OCI-LY7 (cell line): ENCODE measurements at regions not wholly inside any gene's neighbourhood (a gene's known extent, or its start where the extent isn't known, plus 50 kb on each side); places are given as distances from the start of the nearest gene placed in this dataset.
"Not testable (repeated sequence)": the region's sequence is repeated elsewhere in the genome, so short reads cannot be mapped to it uniquely, and the experiment has no call there.

Experiments
- BruUV-seq: library from RNA; stranded (reverse); fragments of 400-500 nt; replicated peaks from 2 replicates; lab custom pipeline; 2021; lab: Mats Ljungman, UMichigan
- CTCF ChIA-PET: fragments of 300-600 bp; sonication (Branson Sonifier 250); formaldehyde crosslinking; loops from one replicate; lab custom pipeline; 2022; ENCODE audit warnings: antibody characterized with exemption; ENCODE audit not compliant: unreplicated experiment; lab: Charles Lee
- POLR2A ChIA-PET: fragments of 300-600 bp; sonication (Branson Sonifier 250); formaldehyde crosslinking; loops from one replicate; lab custom pipeline; 2022; ENCODE audit warnings: antibody characterized with exemption; lab: Charles Lee
- DNase-seq: peaks from one replicate; pipeline ENCODE4 v3.0.0-alpha.2; 2015; ENCODE audit warnings: low spot score
- H2AFZ ChIP-seq: fragments of 200-600 bp; sonication (generic), shearing (Covaris generic); 2 replicates; pipeline ENCODE4 v1.6.1; 2014; ENCODE audit warnings: mild to moderate bottlenecking, antibody characterized with exemption, low read length, moderate library complexity
- H3K27ac ChIP-seq: fragments of 200-600 bp; sonication (generic); 2 replicates; pipeline ENCODE4 v1.5.1; 2014; ENCODE audit warnings: mixed run types, low read depth, mild to moderate bottlenecking, moderate library complexity, low read length, inconsistent platforms; ENCODE audit not compliant: poor library complexity, severe bottlenecking
- H3K36me3 ChIP-seq: fragments of 200-600 bp; sonication (generic); 2 replicates; pipeline ENCODE4 v1.6.1; 2014; ENCODE audit warnings: mild to moderate bottlenecking, antibody characterized with exemption, low read length, moderate library complexity, mixed read lengths; ENCODE audit not compliant: insufficient read depth
- H3K4me1 ChIP-seq: fragments of 200-600 bp; sonication (generic); 2 replicates; pipeline ENCODE4 v1.5.1; 2014; ENCODE audit warnings: mild to moderate bottlenecking, low read length; ENCODE audit not compliant: insufficient read depth, poor library complexity, severe bottlenecking
- H3K4me2 ChIP-seq: fragments of 200-600 bp; sonication (generic); 2 replicates; pipeline ENCODE4 v1.6.1; 2014; ENCODE audit warnings: mild to moderate bottlenecking, low read length
- H3K4me3 ChIP-seq: fragments of 200-600 bp; sonication (generic); 2 replicates; pipeline ENCODE4 v1.5.1; 2014; ENCODE audit warnings: mild to moderate bottlenecking, low read depth, low read length; ENCODE audit not compliant: poor library complexity, severe bottlenecking
- H3K79me2 ChIP-seq: fragments of 200-600 bp; sonication (generic); 2 replicates; pipeline ENCODE4 v1.6.1; 2016; ENCODE audit warnings: low read depth, mild to moderate bottlenecking, low read length, moderate library complexity, mixed read lengths; ENCODE audit not compliant: insufficient read depth
- H3K9me2 ChIP-seq: fragments of 200-600 bp; sonication (generic); 2 replicates; pipeline ENCODE4 v1.6.1; 2016; ENCODE audit warnings: mild to moderate bottlenecking, low read length, mixed read lengths; ENCODE audit not compliant: insufficient read depth
- H3K9me3 ChIP-seq: fragments of 200-600 bp; sonication (generic); 2 replicates; pipeline ENCODE4 v1.6.1; 2014; ENCODE audit warnings: mild to moderate bottlenecking, mixed run types, low read length, mixed read lengths
- H4K20me1 ChIP-seq: fragments of 200-600 bp; sonication (generic); 2 replicates; pipeline ENCODE4 v1.6.1; 2014; ENCODE audit warnings: mild to moderate bottlenecking, antibody characterized with exemption, low read length, moderate library complexity, mixed read lengths; ENCODE audit not compliant: insufficient read depth
- EZH2phosphoT487 ChIP-seq: fragments of 200-600 bp; sonication (generic); IDR thresholded peaks from 2 replicates; pipeline ENCODE4 v1.6.1; 2018; ENCODE audit warnings: low read depth, borderline replicate concordance, mild to moderate bottlenecking, mixed run types, antibody characterized with exemption, low read length, moderate library complexity, mixed read lengths
- intact Hi-C: fragments of 100-400 bp; cut with micrococcal nuclease; formaldehyde crosslinking; loops from one replicate; pipeline ENCODE4 v1.10.0; 2022; ENCODE audit not compliant: unreplicated experiment
- TF ChIP-seq, protein P1 (sequence below): fragments of 200-600 bp; sonication (generic); conservative IDR thresholded peaks from 2 replicates; pipeline ENCODE4 v1.5.1; 2014; ENCODE audit warnings: mild to moderate bottlenecking, antibody characterized with exemption, low read length, moderate library complexity, mixed read lengths

DNA sequence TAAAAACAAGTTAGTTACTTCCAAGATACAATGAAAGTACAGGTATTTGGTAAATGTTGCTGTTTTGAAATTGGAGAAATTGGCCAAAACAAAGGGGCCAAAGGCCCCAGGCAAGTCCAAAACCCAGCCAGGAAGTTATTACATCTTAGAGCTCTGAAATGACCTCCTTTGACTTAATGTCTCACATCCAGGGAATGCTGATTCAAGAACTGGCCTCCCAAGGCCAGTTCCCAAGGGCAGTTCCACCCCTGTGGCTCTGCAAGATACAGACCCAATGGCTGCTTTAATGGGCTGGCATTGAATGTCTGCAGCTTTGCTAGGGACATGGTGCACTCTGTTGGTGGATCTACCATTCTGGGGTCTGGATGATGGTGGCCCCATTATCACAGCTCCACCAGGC lies 217.3 kb upstream of the FKBP1C start:
- H3K9me2 ChIP-seq, result no peaks in the 10 kb centered on the region
- no TSS peak for BruUV-seq
- H3K36me3 ChIP-seq, result no peaks in the 10 kb centered on the region
- DNase-seq, result no peak
- no peak overlapping the region for H3K4me3 ChIP-seq
- H2AFZ ChIP-seq, result no peak overlapping the region
- no peaks in the 10 kb centered on the region for H4K20me1 ChIP-seq
- intact Hi-C loops, result no loop called here
- POLR2A ChIA-PET, result no interaction called here
- CTCF ChIA-PET, result no interaction called here
- H3K9me3 ChIP-seq, result no peaks in the 10 kb centered on the region
- no peaks in the 10 kb centered on the region for H3K4me1 ChIP-seq
- no peaks in the 10 kb centered on the region for H3K79me2 ChIP-seq
- no peak overlapping the region for H3K4me2 ChIP-seq
- no peak for TF ChIP-seq EZH2phosphoT487
- TF ChIP-seq, protein P1, sequence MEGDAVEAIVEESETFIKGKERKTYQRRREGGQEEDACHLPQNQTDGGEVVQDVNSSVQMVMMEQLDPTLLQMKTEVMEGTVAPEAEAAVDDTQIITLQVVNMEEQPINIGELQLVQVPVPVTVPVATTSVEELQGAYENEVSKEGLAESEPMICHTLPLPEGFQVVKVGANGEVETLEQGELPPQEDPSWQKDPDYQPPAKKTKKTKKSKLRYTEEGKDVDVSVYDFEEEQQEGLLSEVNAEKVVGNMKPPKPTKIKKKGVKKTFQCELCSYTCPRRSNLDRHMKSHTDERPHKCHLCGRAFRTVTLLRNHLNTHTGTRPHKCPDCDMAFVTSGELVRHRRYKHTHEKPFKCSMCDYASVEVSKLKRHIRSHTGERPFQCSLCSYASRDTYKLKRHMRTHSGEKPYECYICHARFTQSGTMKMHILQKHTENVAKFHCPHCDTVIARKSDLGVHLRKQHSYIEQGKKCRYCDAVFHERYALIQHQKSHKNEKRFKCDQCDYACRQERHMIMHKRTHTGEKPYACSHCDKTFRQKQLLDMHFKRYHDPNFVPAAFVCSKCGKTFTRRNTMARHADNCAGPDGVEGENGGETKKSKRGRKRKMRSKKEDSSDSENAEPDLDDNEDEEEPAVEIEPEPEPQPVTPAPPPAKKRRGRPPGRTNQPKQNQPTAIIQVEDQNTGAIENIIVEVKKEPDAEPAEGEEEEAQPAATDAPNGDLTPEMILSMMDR, result no peak
- no peak overlapping the region for H3K27ac ChIP-seq

DNA sequence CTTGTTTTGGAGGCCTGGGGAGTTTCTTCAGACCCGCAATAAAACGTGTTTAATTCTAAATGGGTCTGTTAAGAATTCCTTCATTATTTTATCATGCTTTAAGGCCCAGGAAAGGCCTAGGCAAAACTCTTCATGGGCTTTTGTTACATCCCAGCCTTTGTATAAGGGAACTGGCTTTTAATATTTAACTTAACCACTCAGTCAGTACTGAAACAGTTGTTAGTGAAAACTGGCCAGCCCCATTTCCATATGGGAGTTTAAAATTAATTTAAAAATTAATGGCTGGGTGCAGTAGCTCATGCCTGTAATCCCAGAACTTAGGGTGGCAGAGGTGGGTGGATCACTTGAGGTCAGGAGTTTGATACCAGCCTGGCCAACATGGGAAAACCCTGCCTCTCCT lies 213.2 kb upstream of the FKBP1C start:
- H3K36me3 ChIP-seq, result no peaks in the 10 kb centered on the region
- no peak for DNase-seq
- no peak overlapping the region for H2AFZ ChIP-seq
- no peak overlapping the region for H3K4me3 ChIP-seq
- no peak overlapping the region for H3K27ac ChIP-seq
- H3K79me2 ChIP-seq, result no peaks in the 10 kb centered on the region
- no peaks in the 10 kb centered on the region for H3K9me2 ChIP-seq
- H3K4me2 ChIP-seq, result no peak overlapping the region
- no TSS peak for BruUV-seq
- intact Hi-C loops, result no loop called here
- no peaks in the 10 kb centered on the region for H3K9me3 ChIP-seq
- no peaks in the 10 kb centered on the region for H4K20me1 ChIP-seq
- no peaks in the 10 kb centered on the region for H3K4me1 ChIP-seq
- TF ChIP-seq EZH2phosphoT487, result no peak
- TF ChIP-seq, protein P1, result no peak
- POLR2A ChIA-PET, result no interaction called here
- CTCF ChIA-PET, result no interaction called here

DNA sequence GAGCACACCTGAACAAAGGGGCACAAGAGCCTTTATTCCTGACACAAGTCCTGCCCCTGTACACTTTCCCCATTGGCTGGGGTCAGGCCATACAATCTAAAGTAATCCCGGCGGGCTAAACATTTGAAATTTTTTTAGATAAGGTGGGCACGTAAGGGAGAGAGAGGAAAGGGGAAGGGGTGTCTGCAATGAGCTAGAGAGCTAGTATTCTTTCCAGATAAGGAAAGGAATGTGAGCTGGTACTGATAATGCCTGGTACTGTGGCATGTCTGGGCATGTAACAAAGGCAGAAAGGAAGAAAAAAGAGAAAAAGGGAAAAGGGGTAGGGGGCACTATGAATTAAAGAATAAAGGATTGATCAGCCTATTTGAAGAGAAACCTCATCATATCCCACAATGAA lies 212.0 kb upstream of the FKBP1C start:
- H4K20me1 ChIP-seq, H3K36me3 ChIP-seq, H3K4me2 ChIP-seq, CTCF ChIA-PET, H3K9me2 ChIP-seq, H3K4me1 ChIP-seq, H2AFZ ChIP-seq, H3K79me2 ChIP-seq, DNase-seq, intact Hi-C loops, H3K27ac ChIP-seq, BruUV-seq, H3K9me3 ChIP-seq, H3K4me3 ChIP-seq: not testable (repeated sequence)
- POLR2A ChIA-PET, result interaction anchor here (1.0 kb wide), 1 partner anchor 16 kb away, joined by 3 read pairs; no protein-coding TSS in a partner anchor
